ENCODE measurements at regions not wholly inside any gene's neighbourhood (a gene's known extent, or its start where the extent isn't known, plus 50 kb on each side); places are given as distances from the start of the nearest gene placed in this dataset.

- TF ChIP-seq, protein P1, sequence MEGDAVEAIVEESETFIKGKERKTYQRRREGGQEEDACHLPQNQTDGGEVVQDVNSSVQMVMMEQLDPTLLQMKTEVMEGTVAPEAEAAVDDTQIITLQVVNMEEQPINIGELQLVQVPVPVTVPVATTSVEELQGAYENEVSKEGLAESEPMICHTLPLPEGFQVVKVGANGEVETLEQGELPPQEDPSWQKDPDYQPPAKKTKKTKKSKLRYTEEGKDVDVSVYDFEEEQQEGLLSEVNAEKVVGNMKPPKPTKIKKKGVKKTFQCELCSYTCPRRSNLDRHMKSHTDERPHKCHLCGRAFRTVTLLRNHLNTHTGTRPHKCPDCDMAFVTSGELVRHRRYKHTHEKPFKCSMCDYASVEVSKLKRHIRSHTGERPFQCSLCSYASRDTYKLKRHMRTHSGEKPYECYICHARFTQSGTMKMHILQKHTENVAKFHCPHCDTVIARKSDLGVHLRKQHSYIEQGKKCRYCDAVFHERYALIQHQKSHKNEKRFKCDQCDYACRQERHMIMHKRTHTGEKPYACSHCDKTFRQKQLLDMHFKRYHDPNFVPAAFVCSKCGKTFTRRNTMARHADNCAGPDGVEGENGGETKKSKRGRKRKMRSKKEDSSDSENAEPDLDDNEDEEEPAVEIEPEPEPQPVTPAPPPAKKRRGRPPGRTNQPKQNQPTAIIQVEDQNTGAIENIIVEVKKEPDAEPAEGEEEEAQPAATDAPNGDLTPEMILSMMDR (IDR thresholded peaks at IDR 0.05; ENCODE audit: borderline replicate concordance, extremely low read depth, low read length, poor library complexity, severe bottlenecking): no peak
- TF ChIP-seq EZH2 (IDR thresholded peaks at IDR 0.05; ENCODE audit: borderline replicate concordance, low read depth, low read length, severe bottlenecking): no peak
These were observed 227.3 kb downstream of the LURAP1L start for GRCh38 chr9:13001989-13002580.

All from DND-41 (cell line).